ENCODE measurements at regions not wholly inside any gene's neighbourhood (a gene's known extent, or its start where the extent isn't known, plus 50 kb on each side); places are given as distances from the start of the nearest gene placed in this dataset.

DNA sequence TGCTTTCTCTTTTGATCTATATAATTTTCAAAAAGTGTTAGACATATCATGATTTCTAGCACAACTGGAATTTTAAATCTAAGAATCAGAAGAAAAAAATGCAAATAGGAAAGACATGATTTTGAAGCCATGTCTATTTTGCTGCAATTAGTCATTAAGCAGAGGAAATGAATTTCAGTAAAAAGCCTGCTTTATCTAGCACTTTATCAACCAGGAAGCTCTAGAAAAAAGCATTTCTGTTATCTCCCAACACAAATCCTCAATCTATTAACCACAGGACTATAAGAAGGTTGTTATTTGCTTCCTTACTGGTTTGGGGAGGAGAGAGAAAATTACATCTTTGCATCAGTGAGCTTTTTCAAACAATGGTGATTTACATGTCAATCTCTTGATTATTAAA is 716.7 kb downstream of the DIAPH3 start:
- no peak for DNase-seq (ENCODE audit: low read depth in 2 of 2)

DNA sequence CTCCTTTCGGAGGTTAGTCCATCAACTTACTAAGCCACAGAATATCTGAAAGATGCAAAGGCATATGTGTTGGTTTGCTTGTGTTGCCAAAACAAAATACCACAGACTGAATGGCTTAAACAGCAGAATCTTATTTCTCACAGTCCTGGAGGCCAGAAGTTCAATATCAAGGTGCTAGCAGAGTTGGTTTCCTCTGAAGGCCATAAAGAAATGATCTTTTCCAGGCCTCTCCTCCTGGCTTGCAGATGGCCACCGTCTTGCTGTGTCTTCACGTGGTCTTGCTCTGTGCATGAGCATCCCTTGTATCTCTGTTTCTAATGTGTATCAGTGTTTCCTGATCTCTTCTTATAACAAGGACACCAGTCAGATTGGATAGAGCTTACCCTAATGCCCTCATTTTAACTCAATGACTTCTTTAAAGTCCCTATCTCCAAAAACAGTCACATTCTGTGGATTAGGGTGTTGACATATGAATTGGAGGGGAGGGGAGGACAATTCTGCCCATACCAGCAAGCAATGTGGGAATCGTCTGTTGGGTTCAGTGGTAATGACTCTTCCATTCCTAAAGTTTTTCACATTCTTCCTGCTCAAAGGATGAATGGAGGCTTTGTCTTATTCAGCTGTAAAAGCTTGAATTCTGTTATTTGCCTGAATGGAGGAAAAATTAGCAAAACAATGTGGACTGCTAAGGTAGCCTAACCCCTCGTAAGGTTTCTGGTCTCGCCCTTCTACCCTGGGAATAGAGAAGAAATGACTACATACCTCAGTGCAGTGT is 715.7 kb downstream of the DIAPH3 start:
- no peak for DNase-seq (ENCODE audit: low read depth in 2 of 2)

DNA sequence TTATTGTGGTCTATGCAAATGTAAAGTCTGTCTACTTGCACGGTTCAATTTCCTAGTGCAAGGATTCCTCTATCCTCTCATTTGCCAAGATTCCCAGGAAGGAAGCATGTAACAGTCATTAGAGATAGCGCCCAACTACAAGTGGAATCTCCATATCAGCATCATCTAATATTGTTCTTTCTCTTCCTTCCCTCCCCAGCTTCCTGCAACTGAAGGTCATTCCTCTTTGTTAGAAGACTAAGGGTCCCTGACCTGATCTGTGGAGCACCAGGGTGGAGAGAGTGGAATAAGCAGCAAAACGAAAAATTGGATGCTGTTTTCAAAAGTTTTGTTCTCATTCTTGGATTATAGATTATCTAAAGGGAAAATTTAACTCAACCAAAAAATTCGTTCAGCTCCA is 714.0 kb downstream of the DIAPH3 start:
- DNase-seq (ENCODE audit: low read depth in 2 of 2): no peak

DNA sequence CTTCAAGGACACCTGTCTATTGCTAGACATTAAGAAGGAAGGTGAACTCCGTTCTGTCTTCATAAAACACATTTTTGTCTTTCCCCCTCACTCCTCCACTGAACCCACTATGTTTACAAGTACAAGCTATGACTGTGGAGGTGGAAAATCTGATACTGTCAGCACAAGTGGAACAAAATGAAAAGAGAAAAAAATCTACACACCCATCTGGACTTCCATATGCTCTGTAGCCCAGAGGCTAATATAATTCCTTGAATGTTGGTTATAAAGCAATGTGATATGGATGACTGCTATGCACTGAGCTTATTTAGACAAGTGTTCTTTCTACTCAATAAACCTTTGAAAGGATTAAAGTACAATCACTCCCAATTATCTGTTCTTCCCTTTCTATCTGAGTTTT is 713.5 kb downstream of the DIAPH3 start:
- no peak for DNase-seq (ENCODE audit: low read depth in 2 of 2)

DNA sequence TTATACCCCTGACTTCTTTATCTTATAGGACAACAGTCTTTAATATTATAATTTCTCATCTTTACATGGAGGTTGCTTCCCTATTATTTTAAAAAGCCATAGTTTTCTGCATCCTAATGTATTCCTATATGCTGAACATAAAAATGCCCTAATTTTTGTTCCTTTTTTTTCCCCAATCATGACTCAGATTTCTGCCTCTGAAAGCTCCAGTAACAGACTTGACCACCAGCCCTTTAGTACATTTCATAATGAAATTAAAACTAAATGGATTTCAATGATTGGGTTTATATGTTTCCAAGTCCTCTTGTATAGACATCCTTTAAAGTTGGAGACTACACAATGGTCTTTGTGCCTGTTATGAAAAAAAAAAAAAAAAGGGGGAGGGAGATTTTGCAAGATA is 712.5 kb downstream of the DIAPH3 start:
- no peak for DNase-seq (ENCODE audit: low read depth in 2 of 2)

DNA sequence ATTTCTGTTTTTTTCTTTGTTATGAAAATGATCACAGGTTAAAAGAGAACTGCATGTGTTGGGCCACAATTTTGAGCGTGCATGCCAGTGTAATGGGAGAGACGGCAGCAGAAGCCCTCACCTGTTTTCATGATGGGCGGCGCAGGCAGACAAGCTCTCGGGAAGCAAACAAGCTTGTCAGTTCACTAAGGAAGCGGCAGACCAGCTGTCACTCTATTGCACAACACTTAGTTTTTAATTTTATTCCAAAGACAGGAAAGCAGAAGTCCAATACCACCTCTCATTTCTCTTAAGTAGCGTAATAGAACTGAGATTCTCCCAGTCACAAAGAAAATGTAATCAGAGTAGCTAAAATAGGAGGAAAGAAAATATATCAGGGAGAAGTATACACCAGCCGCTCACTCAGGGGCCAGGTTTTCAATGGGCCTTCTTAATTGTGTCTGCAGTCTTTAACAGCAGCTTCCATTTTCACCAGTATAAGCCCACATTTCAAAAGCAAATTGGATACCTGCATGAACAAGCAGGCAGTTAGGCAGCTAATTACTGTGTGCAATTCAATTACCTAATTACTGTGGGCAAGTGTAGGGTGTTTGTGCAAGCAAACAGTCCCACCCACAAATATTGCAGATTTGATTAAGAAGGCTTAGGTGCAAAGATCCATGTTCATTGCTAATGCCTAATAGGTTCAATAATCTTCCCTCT is 711.4 kb downstream of the DIAPH3 start:
- DNase-seq (ENCODE audit: low read depth in 2 of 2): no peak

DNA sequence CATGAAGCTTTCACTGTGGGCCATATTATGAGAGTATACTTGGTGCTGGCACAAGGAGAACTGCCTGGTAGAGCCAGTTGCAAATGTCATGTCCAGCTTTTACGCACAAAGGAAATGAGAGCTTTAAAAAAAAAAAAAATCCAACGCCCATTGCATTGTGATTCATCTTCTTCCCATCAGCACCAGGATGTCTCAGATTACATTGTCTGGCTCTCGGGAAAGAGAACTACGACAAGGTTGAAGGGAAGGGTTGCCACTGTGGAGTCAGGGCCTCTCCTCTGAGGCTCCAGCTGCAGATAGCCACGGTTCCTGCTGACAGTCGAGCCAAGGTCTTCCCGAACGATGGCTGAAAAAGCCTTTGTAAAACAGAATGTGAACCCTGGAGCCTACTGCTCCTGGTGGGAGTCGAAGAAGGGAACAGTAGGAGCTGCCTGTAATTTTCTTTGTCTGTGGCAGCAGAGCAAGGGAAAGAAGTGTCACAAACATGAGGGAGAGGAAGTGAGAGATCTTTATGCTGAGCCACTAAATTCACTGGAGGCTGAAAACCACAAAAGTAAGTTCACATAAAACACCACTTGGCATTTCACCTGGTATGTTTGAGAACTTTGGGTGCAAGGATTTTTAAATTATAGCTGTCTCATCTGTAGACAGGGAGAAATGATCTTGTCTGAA is 704.7 kb downstream of the DIAPH3 start:
- no peak for DNase-seq (ENCODE audit: low read depth in 2 of 2)

DNA sequence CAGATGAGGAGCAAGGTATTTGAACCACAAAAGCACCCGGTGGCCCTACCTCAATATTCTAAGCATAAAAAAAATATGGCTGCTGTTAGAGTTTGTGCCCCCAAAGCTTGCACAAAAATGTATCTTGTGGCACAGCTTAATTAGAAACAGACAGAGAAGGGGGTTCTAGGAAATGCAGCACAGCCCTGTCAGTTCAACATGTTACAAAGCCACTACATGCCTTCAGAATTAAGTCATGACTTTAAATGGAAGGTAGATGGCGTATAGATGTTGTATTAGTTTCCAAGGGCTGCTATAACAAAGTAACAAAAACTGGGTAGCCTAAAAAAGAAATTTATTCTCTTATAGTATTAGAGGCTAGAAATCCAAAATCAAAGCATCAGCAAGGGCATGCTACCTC is 703.8 kb downstream of the DIAPH3 start:
- no peak for DNase-seq (ENCODE audit: low read depth in 2 of 2)

DNA sequence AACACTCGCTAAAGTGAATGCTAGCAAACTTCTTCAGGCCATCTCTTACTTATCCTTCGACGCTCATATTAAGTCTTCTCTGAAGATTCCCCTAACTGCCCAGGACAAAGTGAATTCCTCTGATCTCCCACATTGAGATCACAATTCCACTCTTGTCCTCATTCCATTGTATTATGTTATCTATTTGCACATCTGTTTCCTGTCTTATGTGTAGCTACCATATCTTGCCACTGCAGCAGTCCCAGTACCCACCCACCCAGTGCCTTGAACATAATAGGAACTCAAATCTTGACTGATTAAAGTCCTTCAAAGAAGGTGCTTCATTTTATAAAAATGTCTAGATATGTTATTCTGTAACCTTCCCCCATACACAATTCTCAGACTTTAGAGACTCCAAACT is 702.3 kb downstream of the DIAPH3 start:
- no peak for DNase-seq (ENCODE audit: low read depth in 2 of 2)

DNA sequence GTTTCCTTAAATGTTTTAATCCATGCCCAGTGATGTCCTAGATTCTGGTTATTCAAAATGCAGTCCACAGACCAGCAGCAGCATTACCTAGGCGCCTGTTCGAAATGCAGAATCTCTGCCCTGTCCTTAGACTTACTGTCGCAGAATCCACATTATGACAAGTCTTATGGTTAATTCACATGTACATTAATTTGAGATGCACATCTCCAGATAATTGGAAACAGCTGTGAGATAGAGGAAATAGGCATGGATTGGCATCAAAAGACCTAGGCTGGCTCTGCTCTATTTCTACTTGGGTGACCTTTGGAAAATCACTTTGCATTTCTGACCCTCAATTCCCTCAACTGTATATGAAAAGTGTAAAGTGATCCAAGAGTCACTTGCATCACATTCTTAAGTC is 700.7 kb downstream of the DIAPH3 start:
- DNase-seq (ENCODE audit: low read depth in 2 of 2): no peak

DNA sequence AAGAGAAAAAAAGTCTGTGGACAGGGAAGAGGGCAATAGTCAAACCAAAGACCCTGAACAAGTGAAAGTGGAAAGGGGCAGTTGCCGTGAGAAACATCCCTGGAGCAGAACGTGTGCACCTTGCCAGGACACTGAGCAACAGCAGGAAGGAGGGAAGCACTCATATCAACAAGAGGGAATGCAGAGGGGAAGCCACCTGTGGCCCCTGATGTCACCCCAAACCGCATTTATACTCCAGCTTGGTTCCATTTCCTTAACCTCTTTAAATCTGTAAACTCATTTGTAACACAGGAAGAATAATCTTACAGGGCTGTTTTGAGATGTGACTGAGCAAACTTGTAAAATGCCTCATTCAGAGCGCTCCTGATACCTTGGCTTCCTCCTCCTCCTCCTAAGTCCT is 698.8 kb downstream of the DIAPH3 start:
- no peak for DNase-seq (ENCODE audit: low read depth in 2 of 2)

DNA sequence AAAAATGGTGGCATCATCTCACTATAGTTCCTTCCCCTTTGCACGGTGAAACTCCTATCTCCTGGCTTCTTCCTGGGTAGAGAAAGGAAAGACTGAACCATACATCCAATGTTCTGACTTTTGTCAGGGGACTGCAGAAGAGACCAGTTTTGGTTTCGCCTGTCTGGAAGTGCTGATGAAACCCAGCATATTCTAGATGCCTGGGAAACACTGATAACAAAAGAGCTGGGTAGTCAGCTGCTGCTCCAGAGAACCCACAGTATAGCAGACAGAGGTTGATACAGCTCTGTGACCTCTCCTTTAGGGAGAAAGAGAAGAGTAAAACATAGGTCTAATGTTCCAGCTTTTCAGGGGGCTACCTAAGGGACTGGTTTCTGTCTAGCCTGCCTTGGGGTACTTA is 695.3 kb downstream of the DIAPH3 start:
- DNase-seq (ENCODE audit: low read depth in 2 of 2): no peak

DNA sequence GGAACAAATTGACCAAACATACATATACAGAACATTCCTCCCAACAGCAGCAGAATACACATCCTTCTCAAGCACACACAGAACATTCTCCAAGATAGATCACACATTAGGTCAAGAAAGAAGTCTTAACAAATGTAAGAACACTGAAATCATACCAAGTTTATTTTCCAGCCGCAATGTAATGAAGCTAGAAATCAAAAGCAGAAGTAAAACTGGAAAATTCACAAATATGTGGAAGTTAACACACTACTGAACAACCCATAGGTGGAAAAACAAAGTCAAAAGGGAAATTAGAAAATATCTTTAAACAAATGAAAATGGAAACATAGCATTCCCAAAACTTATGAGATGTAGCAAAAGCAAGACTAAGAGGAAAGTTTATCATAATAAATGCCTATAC is 692.6 kb downstream of the DIAPH3 start:
- no peak for DNase-seq (ENCODE audit: low read depth in 2 of 2)

DNA sequence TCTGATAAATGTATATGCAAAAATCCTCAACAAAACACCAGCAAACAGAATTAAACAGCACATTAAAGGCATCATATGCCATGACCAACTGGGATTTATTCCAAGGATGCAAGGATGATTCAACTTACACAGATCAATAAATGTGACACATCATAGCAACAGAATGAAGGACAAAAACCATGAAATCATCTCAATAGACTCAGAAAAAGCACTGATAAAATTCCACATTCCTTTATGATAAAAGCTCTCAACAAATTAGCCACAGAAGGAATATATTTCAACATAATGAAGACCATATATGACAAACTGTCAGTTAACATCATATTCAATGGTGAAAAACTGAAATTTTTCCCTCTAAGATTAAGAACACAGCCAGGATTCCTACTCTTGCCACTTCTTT is 691.6 kb downstream of the DIAPH3 start:
- no peak for DNase-seq (ENCODE audit: low read depth in 2 of 2)

DNA sequence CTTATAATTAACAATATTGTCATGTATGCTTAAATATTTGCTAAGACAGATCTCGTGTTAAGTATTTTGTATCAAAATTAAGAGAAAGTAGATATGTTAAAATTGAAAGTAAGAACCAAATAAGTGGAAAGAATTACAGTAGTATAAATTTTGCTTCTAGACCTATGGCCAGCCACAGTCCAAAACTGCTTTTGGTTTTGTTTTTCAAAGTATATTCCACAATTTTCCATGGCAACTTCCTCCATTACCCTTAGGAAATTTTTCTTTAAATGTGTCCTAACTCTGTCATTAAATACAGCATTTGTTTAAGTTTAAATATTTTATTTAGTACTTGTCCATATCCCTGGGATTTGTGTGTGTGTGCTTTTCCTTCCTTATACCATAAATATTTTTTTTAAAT is 689.0 kb downstream of the DIAPH3 start:
- DNase-seq (ENCODE audit: low read depth in 2 of 2): no peak

DNA sequence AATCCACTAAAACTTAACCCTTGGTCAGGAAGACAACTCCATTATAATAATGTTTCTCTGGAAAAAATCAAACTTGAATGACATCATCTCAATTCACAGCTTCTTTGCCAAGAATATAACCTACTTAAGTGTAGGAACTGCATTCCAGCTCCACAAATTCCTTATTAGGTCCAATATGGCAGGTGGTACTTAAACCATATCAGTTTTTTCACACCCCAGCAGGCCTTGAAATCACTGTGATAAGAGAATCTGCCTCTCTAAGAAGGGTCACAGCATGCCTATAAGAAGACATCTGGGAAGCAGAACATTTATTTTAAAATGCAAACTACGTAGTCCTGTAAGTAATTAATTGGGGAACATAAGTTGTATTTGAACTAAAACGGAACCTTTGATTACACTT is 687.8 kb downstream of the DIAPH3 start:
- no peak for DNase-seq (ENCODE audit: low read depth in 2 of 2)

DNA sequence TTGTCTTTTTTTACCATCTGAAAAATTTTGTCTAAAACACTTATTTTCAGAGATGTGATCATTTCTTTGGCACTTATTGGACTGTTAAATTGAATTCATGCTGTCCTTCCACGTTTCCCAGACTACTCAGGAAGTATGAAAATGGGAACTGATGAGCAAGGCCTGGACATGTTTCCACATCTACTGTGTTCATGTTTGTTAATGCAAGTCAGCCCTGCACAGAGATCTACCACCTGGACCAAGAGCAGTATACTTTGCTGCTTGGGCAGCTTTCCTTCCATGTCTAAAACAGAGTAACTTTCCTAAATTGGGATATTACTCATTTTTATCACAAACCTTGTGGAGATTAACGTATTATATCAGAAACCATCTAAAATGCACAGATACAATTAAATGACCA is 687.4 kb downstream of the DIAPH3 start:
- no peak for DNase-seq (ENCODE audit: low read depth in 2 of 2)

DNA sequence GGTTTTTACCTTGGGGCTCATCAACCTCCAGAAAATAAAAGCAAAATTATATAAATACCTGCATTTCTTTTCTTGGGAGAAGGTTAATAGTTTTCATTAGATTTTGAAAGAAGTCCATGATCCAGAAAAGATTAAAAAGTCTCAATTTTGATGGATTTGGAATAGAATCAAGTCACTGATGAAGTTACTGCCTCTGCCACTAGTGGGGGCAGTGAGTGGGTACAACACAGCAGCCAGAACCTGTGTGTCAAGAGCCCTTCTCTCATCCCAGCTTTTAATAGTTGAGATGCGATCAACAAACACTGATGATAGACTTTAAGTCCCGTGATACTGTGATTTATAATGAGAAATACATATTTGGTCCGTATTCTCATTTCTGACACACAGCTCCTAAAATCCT is 686.7 kb downstream of the DIAPH3 start:
- no peak for DNase-seq (ENCODE audit: low read depth in 2 of 2)

DNA sequence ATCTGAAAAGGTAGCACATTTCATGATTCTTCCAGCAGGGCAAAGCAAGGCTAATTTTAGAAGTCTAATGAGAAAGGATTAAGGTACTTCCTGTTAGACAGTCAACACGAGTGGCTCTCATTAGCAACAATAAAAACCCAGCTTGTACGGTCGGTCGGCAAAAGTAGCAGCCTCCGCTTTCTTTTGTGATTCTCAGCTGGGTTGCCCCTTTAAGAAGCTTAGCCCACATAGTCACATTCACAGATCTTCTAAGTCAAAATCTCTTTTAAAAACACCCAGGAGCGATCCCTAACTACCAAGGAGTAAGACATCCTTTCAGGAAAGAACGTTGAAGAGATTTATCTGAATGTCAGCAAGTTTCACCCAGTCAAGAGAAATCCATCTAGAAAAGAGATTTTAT is 684.8 kb downstream of the DIAPH3 start:
- DNase-seq (ENCODE audit: low read depth in 2 of 2): no peak

DNA sequence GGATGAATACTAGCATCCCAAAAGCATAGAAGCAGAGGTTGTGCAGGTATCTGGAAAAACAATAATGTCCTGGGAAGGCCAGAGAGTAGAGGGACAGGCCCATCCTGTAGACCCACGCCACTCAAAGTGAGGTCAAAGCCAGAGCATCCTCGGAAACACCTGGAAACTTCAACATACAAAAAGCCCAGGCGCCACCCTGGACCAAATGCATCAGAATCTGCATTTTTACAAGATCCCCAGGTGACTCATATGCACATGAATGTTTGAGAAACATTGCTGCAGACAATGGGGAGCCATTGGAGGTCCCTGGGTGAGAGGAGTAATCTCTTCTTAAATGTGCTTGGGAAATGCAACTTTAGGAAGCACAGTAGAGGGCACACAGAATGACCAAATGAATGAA is 684.1 kb downstream of the DIAPH3 start:
- no peak for DNase-seq (ENCODE audit: low read depth in 2 of 2)

DNA sequence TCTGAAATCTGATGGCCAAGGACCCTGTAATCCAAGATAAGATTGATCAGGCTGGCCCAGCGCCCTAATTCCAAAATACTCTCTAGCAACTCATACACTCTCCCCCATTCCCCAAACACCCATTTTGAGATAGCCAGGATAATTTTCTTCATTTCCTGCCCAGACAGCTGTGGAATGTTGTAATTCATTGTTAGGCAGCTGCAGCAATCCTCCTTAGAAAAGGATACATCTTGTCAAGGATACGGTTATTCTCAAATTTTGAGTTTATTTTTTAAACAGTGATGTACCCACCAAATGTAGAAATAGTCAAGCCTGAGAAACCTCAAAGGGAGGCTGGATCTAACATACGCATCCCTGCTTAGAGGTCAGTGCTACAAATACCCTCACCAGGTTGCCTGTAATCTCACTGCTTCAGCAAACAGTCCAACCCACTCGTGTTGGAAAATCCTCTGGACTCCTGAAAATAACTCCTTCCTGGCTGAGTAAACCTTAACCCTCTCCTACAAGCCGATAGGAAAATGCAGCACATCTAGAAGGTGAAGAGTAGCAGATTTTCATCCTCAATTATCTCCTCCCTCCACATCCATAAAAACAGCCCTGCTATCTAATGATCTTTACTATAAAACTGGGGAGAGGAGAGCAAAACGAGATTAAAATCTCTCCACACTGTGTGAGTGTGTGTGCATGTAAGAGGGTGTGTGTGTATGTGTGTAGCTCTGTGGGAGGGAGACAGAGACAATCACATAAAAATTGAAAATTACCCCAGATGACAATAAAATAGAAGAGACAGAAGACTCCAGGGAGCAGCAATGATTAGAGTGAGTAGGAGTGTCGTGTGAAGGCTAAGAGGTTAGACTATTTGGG is 683.1 kb downstream of the DIAPH3 start:
- DNase-seq (ENCODE audit: low read depth in 2 of 2): no peak

DNA sequence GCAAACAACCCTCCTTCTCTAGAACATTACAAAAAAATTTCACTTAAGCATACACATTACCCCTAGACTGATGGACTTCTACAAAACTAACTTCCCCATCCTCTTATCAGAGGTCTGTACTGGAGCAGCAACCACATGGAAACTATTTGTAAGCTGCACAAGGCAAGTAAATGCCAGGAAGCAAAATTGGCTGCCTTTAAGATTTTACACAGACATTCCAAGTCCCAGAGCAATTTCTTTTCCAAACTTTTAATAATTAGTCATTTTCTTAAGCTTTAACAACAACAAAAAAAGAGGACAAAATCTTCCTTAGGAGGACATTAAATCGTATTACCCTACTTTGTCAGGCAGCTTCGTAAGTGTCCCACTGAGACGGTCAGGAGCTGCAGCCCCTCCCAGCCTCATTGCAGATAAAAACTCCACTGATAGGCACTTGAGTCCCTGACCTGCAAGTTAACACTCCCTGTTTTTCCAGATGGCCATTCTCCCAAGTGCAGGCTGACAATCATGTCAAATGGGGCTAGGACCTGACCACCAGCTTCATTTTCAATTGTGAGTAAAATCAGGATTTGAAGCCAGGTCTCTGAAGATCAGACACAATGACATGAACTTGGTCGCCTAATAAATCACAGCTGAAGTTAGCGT is 680.1 kb downstream of the DIAPH3 start:
- no peak for DNase-seq (ENCODE audit: low read depth in 2 of 2)

All from stimulated activated CD4-positive, alpha-beta T cell treated with anti-CD3 and anti-CD28 coated beads, Interleukin-12 subunit alpha, Interleukin-12 subunit beta, amount 100 ng/mL, for 24 hours (primary cell).